IMR-90 (cell line): ENCODE measurements at regions not wholly inside any gene's neighbourhood (a gene's known extent, or its start where the extent isn't known, plus 50 kb on each side); places are given as distances from the start of the nearest gene placed in this dataset.

ENCODE experiments used
- ATAC-seq: fragments of 200-7000 bp; cut with Tn5 transposase; 2 replicates; pipeline ENCODE4 v1.9.1; 2020; ENCODE audit warnings: low read depth, mild to moderate bottlenecking, moderate library complexity
- BruUV-seq: library from RNA; stranded (reverse); fragments of 400-500 nt; replicated peaks from 2 replicates; lab custom pipeline; 2021; lab: Mats Ljungman, UMichigan
- CTCF ChIA-PET: fragments of 300-600 bp; formaldehyde crosslinking; extraction: SDS; loops from one replicate; lab custom pipeline; 2021; ENCODE audit warnings: antibody characterized with exemption; lab: Yijun Ruan, JAX
- POLR2A ChIA-PET: fragments of 300-600 bp; sonication (Branson Sonifier 250); formaldehyde crosslinking; loops from one replicate; lab custom pipeline; 2022; ENCODE audit warnings: antibody characterized with exemption; ENCODE audit not compliant: unreplicated experiment; lab: Charles Lee
- DNase-seq: peaks from one replicate; pipeline ENCODE4 v3.0.0; 2013
- H2AFZ ChIP-seq: replicated peaks from 2 replicates; pipeline ENCODE3; 2013; ENCODE audit warnings: low read length, mild to moderate bottlenecking; ENCODE audit not compliant: poor library complexity
- H2AK5ac ChIP-seq: 2 replicates; pipeline ENCODE4 v1.6.1; 2013; ENCODE audit warnings: low read depth, low read length, inconsistent platforms
- H2AK9ac ChIP-seq: replicated peaks from 2 replicates; pipeline ENCODE3; 2013; ENCODE audit warnings: mild to moderate bottlenecking, low read depth, low read length, moderate library complexity; ENCODE audit not compliant: poor library complexity
- H2BK120ac ChIP-seq: 2 replicates; pipeline ENCODE4 v1.6.1; 2013; ENCODE audit warnings: low read depth, low read length, inconsistent platforms
- H2BK15ac ChIP-seq: 3 replicates; pipeline ENCODE4 v1.6.1; 2013; ENCODE audit warnings: low read depth, low read length, inconsistent platforms
- H2BK20ac ChIP-seq: 2 replicates; pipeline ENCODE4 v1.6.1; 2013; ENCODE audit warnings: low read depth, mild to moderate bottlenecking, inconsistent platforms, low read length, moderate library complexity
- H2BK5ac ChIP-seq: 2 replicates; pipeline ENCODE4 v1.6.1; 2013; ENCODE audit warnings: mild to moderate bottlenecking, low read depth, low read length, inconsistent platforms; ENCODE audit not compliant: poor library complexity, severe bottlenecking
- H3K14ac ChIP-seq: replicated peaks from 2 replicates; pipeline ENCODE4 v1.6.1; 2013; ENCODE audit warnings: low read depth, low read length, inconsistent platforms
- H3K18ac ChIP-seq: 2 replicates; pipeline ENCODE4 v1.6.1; 2013; ENCODE audit warnings: low read depth, low read length, control low read depth
- H3K23ac ChIP-seq: 2 replicates; pipeline ENCODE4 v1.6.1; 2013; ENCODE audit warnings: low read depth, low read length, inconsistent platforms
- H3K27ac ChIP-seq: 2 replicates; pipeline ENCODE4 v1.5.1; 2013; ENCODE audit warnings: mild to moderate bottlenecking, control low read depth, low read length; ENCODE audit not compliant: insufficient read depth
- H3K27me3 ChIP-seq: 2 replicates; pipeline ENCODE4 v1.6.1; 2013; ENCODE audit warnings: low read length; ENCODE audit not compliant: control insufficient read depth, insufficient read depth
- H3K36me3 ChIP-seq: 2 replicates; pipeline ENCODE4 v1.6.1; 2013; ENCODE audit warnings: low read length, mixed read lengths; ENCODE audit not compliant: control insufficient read depth, insufficient read depth
- H3K4ac ChIP-seq: 2 replicates; pipeline ENCODE4 v1.6.1; 2013; ENCODE audit warnings: low read depth, low read length, inconsistent platforms
- H3K4me1 ChIP-seq: 2 replicates; pipeline ENCODE4 v1.6.1; 2013; ENCODE audit warnings: low read length, mixed read lengths; ENCODE audit not compliant: control insufficient read depth, insufficient read depth
- H3K4me2 ChIP-seq: 2 replicates; pipeline ENCODE4 v1.6.1; 2013; ENCODE audit warnings: low read depth, mild to moderate bottlenecking, control low read depth, low read length, moderate library complexity
- H3K4me3 ChIP-seq: 2 replicates; pipeline ENCODE4 v1.5.1; 2013; ENCODE audit warnings: low read depth, mild to moderate bottlenecking, control low read depth, low read length, moderate library complexity; ENCODE audit not compliant: insufficient read depth
- H3K56ac ChIP-seq: 2 replicates; pipeline ENCODE4 v1.6.1; 2013; ENCODE audit warnings: low read length, inconsistent platforms; ENCODE audit not compliant: insufficient read depth; ENCODE audit errors: extremely low read depth
- H3K79me1 ChIP-seq, 2 experiments: 2 replicates each; pipeline ENCODE4 v1.6.1; 2013; ENCODE audit warnings: low read length in 2 of 2, inconsistent platforms in 1 of 2, low read depth in 1 of 2
- H3K9ac ChIP-seq: 2 replicates; pipeline ENCODE4 v1.6.1; 2013; ENCODE audit warnings: low read depth, low read length, control low read depth
- H3K9me1 ChIP-seq: 2 replicates; pipeline ENCODE4 v1.6.1; 2013; ENCODE audit warnings: low read length, inconsistent platforms; ENCODE audit not compliant: insufficient read depth
- H3K9me3 ChIP-seq: 2 replicates; pipeline ENCODE4 v1.6.1; 2013; ENCODE audit warnings: low read length; ENCODE audit not compliant: control insufficient read depth, insufficient read depth
- H4K20me1 ChIP-seq: 2 replicates; pipeline ENCODE4 v1.6.1; 2013; ENCODE audit warnings: low read length, inconsistent platforms; ENCODE audit not compliant: insufficient read depth
- H4K5ac ChIP-seq: 2 replicates; pipeline ENCODE4 v1.6.1; 2013; ENCODE audit warnings: mild to moderate bottlenecking, low read depth, low read length, control low read depth
- H4K8ac ChIP-seq, 2 experiments: 2 replicates each; pipeline ENCODE4 v1.6.1; 2013; ENCODE audit warnings: low read depth in 2 of 2, low read length in 2 of 2, control low read depth in 1 of 2, inconsistent platforms in 1 of 2
- H4K91ac ChIP-seq: 2 replicates; pipeline ENCODE4 v1.6.1; 2013; ENCODE audit warnings: low read depth, low read length, inconsistent platforms; ENCODE audit not compliant: insufficient read depth
- CEBPB ChIP-seq: IDR thresholded peaks from 2 replicates; pipeline ENCODE4 v1.6.1; 2012; ENCODE audit warnings: low read depth, low read length, improper control_type of control experiment
- CHD1 ChIP-seq: IDR thresholded peaks from 2 replicates; pipeline ENCODE4 v1.6.1; 2012; ENCODE audit warnings: low read depth, low read length, improper control_type of control experiment
- CTCF ChIP-seq: conservative IDR thresholded peaks from 2 replicates; pipeline ENCODE4 v1.5.1; 2012; ENCODE audit warnings: mild to moderate bottlenecking, low read depth, low read length, improper control_type of control experiment
- RAD21 ChIP-seq: IDR thresholded peaks from 2 replicates; pipeline ENCODE4 v1.6.1; 2012; ENCODE audit warnings: low read length, improper control_type of control experiment
- RCOR1 ChIP-seq: IDR thresholded peaks from 2 replicates; pipeline ENCODE4 v1.6.1; 2012; ENCODE audit warnings: mild to moderate bottlenecking, low read length, improper control_type of control experiment; ENCODE audit not compliant: insufficient replicate concordance
- RFX5 ChIP-seq: IDR thresholded peaks from 2 replicates; pipeline ENCODE4 v1.8.0; 2012; ENCODE audit warnings: low read depth, mild to moderate bottlenecking, low read length, moderate library complexity
- WGBS, 2 experiments: methylation state at CpG; one replicate each; pipeline versions ENCODE4 v1.1.5 to v1.1.7; 2013; ENCODE audit warnings: missing lambda C conversion rate in 2 of 2; ENCODE audit not compliant: insufficient read length in 1 of 2; ENCODE audit errors: extremely low coverage in 2 of 2; 5-methylcytosine and 5-hydroxymethylcytosine counted together
- dilution Hi-C: fragments of 300-500 bp; cut with HindIII; formaldehyde crosslinking; loops from one replicate; pipeline ENCODE4 v1.14.3; 2018; ENCODE audit warnings: low sequenced_read_pairs; ENCODE audit not compliant: unreplicated experiment
- in situ Hi-C: fragments of 300-500 bp; cut with MboI; formaldehyde crosslinking; loops from 3 replicates; pipeline ENCODE4 v1.14.3; 2019; ENCODE audit warnings: low sequenced_read_pairs, inconsistent platforms, mixed read lengths
- intact Hi-C: fragments of 100-400 bp; cut with micrococcal nuclease; formaldehyde crosslinking; loops from 2 replicates; pipeline ENCODE4 v1.10.0; 2022
- TF ChIP-seq, protein P1 (sequence below): fragments of 150-350 bp; IDR thresholded peaks from 2 replicates; pipeline ENCODE4 v1.6.1; 2017; ENCODE audit warnings: mild to moderate bottlenecking, antibody characterized with exemption, low read length, low read depth

DNA sequence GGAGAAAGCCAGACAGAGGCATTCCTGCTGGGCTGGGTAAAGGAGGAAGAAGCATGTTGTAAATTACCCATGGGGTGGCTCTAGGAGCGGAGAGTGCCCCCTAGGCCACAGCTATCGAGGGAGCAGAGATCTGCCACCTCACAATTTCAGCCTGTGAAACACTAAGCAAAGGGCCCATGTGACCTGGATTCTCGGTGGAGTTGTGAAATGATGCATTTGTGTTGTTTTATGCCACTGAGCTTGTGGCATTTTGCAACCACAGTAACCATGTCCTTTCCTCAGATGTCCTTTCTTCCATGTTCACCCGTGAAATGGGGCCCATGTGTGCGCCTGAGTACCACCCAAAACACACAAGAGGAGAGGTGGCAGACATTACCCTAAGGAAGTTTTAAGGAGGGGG is 159.3 kb downstream of the SYK start:
- ChIA-PET POLR2A (no interaction called here), CTCF (no interaction called here)
- H3K56ac ChIP-seq = no peak overlapping the region
- H2BK5ac ChIP-seq = no peak overlapping the region
- in situ Hi-C loops = no loop called here
- ATAC-seq (no peak), DNase-seq (no peak)
- no peak overlapping the region for H4K8ac ChIP-seq
- H3K9me3 ChIP-seq = no peaks in the 10 kb centered on the region
- peak overlapping the region; percentile 47; the same call in 1 of the 2 replicates for H2BK20ac ChIP-seq
- H3K79me1 ChIP-seq = no peaks in the 10 kb centered on the region
- no peak overlapping the region for H2BK120ac ChIP-seq
- H2BK15ac ChIP-seq = no peak overlapping the region
- WGBS, 2 experiments = no CpG with 5 or more reads among the region's 5 CpGs
- no peak overlapping the region for H2AFZ ChIP-seq
- H3K4me1 ChIP-seq = peaks cover 12% of the 10 kb centered on the region
- no peak overlapping the region for H3K18ac ChIP-seq
- H3K36me3 ChIP-seq = no peaks in the 10 kb centered on the region
- no peaks in the 10 kb centered on the region for H4K20me1 ChIP-seq
- no peaks in the 10 kb centered on the region for H3K27me3 ChIP-seq
- H3K14ac ChIP-seq = no peak overlapping the region
- intact Hi-C loops = no loop called here
- H3K4me2 ChIP-seq = no peak overlapping the region
- TF ChIP-seq CTCF = no peak
- TF ChIP-seq RAD21 = no peak
- TF ChIP-seq RFX5 = no peak
- TF ChIP-seq CEBPB = peak; percentile 39; the same call in 1 of the 2 replicates
- no peak for TF ChIP-seq RCOR1
- TF ChIP-seq, protein P1, sequence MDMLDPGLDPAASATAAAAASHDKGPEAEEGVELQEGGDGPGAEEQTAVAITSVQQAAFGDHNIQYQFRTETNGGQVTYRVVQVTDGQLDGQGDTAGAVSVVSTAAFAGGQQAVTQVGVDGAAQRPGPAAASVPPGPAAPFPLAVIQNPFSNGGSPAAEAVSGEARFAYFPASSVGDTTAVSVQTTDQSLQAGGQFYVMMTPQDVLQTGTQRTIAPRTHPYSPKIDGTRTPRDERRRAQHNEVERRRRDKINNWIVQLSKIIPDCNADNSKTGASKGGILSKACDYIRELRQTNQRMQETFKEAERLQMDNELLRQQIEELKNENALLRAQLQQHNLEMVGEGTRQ = peak; percentile 61; the same call in 1 of the 2 replicates
- no peak for TF ChIP-seq CHD1
- H3K9ac ChIP-seq = no peak overlapping the region
- H3K27ac ChIP-seq = no peak overlapping the region
- H2AK9ac ChIP-seq = no peak overlapping the region
- H2AK5ac ChIP-seq = peak overlapping the region; percentile 7; the same call in 1 of the 2 replicates
- no peak overlapping the region for H3K4me3 ChIP-seq
- H3K23ac ChIP-seq = no peak overlapping the region
- BruUV-seq = no TSS peak
- H3K4ac ChIP-seq = 0 out of 2 replicates have a peak overlapping the region, but pooled peaks have one; percentile 14
- dilution Hi-C loops = no loop called here
- H3K9me1 ChIP-seq = peaks cover 13% of the 10 kb centered on the region; the same call in 1 of the 2 replicates
- no peak overlapping the region for H4K5ac ChIP-seq
- H4K91ac ChIP-seq = no peak overlapping the region
